ENCODE measurements at regions not wholly inside any gene's neighbourhood (a gene's known extent, or its start where the extent isn't known, plus 50 kb on each side); places are given as distances from the start of the nearest gene placed in this dataset.

DNA sequence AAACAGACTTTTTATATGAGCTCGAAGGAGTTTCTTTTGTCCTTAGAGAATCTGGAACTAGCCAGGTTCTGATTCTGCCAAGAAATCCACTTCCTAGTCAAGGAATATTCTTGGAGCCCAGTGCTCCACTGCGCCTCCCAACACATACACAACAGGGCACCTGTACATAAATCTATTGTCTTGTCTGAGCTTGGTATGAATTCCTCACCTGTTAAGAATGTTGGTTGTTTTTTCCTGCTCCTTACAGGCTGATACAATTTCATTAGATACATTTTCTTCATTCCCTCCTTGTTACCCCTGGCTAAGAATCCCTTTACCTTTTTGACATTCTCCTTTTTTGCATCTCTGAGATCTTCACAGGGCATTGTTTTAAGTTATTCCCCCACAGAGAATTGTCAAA lies 56.0 kb upstream of the FZD7 start:
- no peak overlapping the region for H3K4me3 ChIP-seq
- peaks cover 6% of the 10 kb centered on the region for H3K4me1 ChIP-seq
- peaks cover 9% of the 10 kb centered on the region for H3K27me3 ChIP-seq (ENCODE audit: low read depth)
- no peak overlapping the region for H3K27ac ChIP-seq (replicated peaks)
- H3K9me3 ChIP-seq (replicated peaks) = no peaks in the 10 kb centered on the region
- no peaks in the 10 kb centered on the region for H3K36me3 ChIP-seq
- TF ChIP-seq, protein P1, sequence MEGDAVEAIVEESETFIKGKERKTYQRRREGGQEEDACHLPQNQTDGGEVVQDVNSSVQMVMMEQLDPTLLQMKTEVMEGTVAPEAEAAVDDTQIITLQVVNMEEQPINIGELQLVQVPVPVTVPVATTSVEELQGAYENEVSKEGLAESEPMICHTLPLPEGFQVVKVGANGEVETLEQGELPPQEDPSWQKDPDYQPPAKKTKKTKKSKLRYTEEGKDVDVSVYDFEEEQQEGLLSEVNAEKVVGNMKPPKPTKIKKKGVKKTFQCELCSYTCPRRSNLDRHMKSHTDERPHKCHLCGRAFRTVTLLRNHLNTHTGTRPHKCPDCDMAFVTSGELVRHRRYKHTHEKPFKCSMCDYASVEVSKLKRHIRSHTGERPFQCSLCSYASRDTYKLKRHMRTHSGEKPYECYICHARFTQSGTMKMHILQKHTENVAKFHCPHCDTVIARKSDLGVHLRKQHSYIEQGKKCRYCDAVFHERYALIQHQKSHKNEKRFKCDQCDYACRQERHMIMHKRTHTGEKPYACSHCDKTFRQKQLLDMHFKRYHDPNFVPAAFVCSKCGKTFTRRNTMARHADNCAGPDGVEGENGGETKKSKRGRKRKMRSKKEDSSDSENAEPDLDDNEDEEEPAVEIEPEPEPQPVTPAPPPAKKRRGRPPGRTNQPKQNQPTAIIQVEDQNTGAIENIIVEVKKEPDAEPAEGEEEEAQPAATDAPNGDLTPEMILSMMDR (IDR thresholded peaks at IDR 0.05; ENCODE audit: borderline replicate concordance) = no peak
- DNase-seq = no peak
- intact Hi-C loops (cut with micrococcal nuclease) = no loop called here

DNA sequence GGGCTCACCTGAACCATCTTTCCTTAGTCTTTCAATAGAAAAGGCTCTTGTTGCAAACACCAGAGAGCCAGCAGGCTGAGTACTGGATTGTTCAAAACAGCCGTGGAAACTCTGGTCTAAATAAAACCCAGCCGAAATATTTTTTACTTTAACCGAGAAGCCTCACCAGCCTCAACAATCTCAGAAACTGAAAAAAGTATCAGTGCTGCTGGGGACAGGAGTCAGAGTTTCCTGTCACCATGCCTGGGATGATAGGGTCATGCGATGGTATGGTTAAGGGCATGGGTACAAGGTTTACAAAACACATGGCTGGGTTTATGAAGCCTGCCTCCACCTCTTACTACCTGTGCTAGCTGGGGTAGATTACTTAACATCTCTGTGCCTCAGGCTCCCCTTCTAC lies 55.3 kb upstream of the FZD7 start:
- no peaks in the 10 kb centered on the region for H3K9me3 ChIP-seq (replicated peaks)
- no peak overlapping the region for H3K27ac ChIP-seq (replicated peaks)
- H3K4me3 ChIP-seq = no peak overlapping the region
- DNase-seq = no peak
- TF ChIP-seq, protein P1 (IDR thresholded peaks at IDR 0.05; ENCODE audit: borderline replicate concordance) = no peak
- no peaks in the 10 kb centered on the region for H3K36me3 ChIP-seq
- peaks cover 9% of the 10 kb centered on the region for H3K27me3 ChIP-seq (ENCODE audit: low read depth)
- intact Hi-C loops (cut with micrococcal nuclease) = no loop called here
- H3K4me1 ChIP-seq = peaks cover 6% of the 10 kb centered on the region

DNA sequence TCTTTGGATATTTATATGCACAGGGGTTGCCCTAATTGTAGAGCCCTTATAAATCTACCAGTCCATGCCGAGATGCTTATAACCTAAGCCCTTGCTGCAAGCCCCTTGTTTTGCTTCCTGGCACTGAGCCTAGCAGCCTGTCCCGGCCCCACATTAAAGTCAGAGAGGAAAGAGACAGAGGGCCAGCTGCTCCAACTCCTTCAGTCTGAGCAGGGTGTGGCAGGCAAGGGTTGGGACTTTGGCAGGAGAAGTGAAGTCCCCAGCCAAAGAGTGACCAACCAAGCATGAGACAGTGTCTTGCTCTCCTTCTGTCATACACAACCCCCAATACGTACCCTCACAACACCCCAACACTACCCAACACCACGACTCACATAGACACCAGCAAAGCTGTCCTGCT lies 54.7 kb upstream of the FZD7 start:
- TF ChIP-seq, protein P1 (IDR thresholded peaks at IDR 0.05; ENCODE audit: borderline replicate concordance) = no peak
- no peaks in the 10 kb centered on the region for H3K36me3 ChIP-seq
- intact Hi-C loops (cut with micrococcal nuclease) = no loop called here

DNA sequence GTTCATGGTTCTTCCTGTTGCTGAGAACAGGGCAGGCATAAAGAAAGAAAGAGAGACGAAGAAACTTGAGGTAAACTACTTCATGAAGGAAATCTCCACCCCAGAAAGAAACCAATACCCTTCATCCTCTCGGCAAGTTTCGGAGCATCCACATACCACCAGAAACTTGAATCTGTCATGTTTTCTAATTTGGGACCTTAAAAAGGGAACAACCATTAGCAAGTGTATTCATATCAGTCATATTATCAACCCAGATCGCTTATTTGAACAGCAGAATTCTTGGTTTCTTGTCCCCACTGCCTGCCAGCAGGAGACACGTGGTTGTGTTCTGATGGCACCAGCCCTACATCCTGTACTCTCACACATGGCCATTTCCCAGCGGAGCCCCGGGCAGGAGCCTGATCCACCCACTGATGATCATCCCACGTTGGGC lies 53.2 kb upstream of the FZD7 start:
- H3K36me3 ChIP-seq = no peaks in the 10 kb centered on the region
- H3K4me1 ChIP-seq = no peaks in the 10 kb centered on the region
- no peak overlapping the region for H3K4me3 ChIP-seq
- intact Hi-C loops (cut with micrococcal nuclease) = no loop called here
- TF ChIP-seq, protein P1 (IDR thresholded peaks at IDR 0.05; ENCODE audit: borderline replicate concordance) = no peak
- H3K27ac ChIP-seq (replicated peaks) = no peak overlapping the region
- H3K27me3 ChIP-seq (ENCODE audit: low read depth) = peaks cover 9% of the 10 kb centered on the region
- no peak for DNase-seq
- H3K9me3 ChIP-seq (replicated peaks) = no peaks in the 10 kb centered on the region

More for the DNA sequence above, 54.7 kb upstream of the FZD7 start:
- H3K4me3 ChIP-seq = no peak overlapping the region
- H3K4me1 ChIP-seq = peaks cover 6% of the 10 kb centered on the region
- H3K9me3 ChIP-seq (replicated peaks) = no peaks in the 10 kb centered on the region
- no peak for DNase-seq
- H3K27ac ChIP-seq (replicated peaks) = no peak overlapping the region
- H3K27me3 ChIP-seq (ENCODE audit: low read depth) = peaks cover 9% of the 10 kb centered on the region

DNA sequence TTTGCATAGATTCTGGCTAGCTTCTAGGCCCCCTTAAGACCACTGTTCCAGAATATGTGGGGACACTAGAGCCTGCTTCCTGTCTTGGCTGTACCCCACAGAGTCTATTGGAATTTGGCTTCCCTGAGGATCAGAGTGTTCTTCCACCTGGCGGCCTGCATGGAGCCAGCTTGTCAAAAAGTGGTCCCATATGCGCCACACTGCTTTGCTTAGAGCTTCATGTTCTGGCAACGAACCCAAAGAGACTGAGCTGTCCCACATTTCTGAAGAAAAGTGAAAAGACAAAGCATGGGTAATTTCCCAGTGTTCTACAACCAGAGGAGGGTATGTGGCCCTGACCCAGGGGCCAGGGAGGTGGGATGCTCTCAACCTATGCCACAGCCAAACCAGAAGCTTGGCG lies 52.7 kb upstream of the FZD7 start:
- Histone ChIP-seq H3K9me3 (replicated peaks) (no peaks in the 10 kb centered on the region), H3K36me3 (no peaks in the 10 kb centered on the region), H3K27ac (replicated peaks) (no peak overlapping the region), H3K4me1 (no peaks in the 10 kb centered on the region), H3K4me3 (no peak overlapping the region), H3K27me3 (ENCODE audit: low read depth) (peaks cover 9% of the 10 kb centered on the region)
- no peak for DNase-seq
- TF ChIP-seq, protein P1 (IDR thresholded peaks at IDR 0.05; ENCODE audit: borderline replicate concordance) = no peak
- intact Hi-C loops (cut with micrococcal nuclease) = no loop called here

DNA sequence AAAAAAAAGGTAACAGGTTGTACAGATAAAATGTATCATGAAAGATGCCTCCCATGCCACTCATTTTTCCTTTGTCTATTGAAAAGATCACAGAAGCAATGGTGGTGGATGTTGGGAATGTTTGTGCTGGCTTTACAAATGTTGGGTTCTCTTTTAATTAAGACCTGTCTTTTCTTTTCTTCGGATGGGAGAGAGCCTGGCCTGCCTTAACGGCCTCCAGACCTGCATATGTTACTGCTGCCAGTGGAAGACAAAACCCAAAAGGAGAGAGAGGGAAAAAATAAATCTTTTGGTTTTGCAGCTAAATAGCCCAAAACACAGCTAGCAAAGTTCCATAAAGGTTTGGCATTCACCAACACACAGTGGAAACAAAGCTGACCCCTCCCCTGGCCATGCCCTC lies 50.5 kb upstream of the FZD7 start:
- Histone ChIP-seq H3K27me3 (ENCODE audit: low read depth) (peaks cover 9% of the 10 kb centered on the region), H3K36me3 (no peaks in the 10 kb centered on the region), H3K4me1 (no peaks in the 10 kb centered on the region), H3K4me3 (no peak overlapping the region), H3K9me3 (replicated peaks) (no peaks in the 10 kb centered on the region), H3K27ac (replicated peaks) (no peak overlapping the region)
- no peak for DNase-seq
- TF ChIP-seq, protein P1 (IDR thresholded peaks at IDR 0.05; ENCODE audit: borderline replicate concordance) = no peak
- intact Hi-C loops (cut with micrococcal nuclease) = no loop called here
